HCT116 (cell line): ENCODE measurements at regions not wholly inside any gene's neighbourhood (a gene's known extent, or its start where the extent isn't known, plus 50 kb on each side); places are given as distances from the start of the nearest gene placed in this dataset.

Experiments used
- CEBPB ChIP-seq: IDR thresholded peaks from 2 replicates; pipeline ENCODE4 v1.6.1; 2012; ENCODE audit warnings: low read depth
- EZH2 ChIP-seq: fragments of 200-600 bp; sonication (generic); IDR thresholded peaks from 2 replicates; pipeline ENCODE4 v1.6.1; 2017; ENCODE audit warnings: antibody characterized with exemption, mixed run types
- JUND ChIP-seq: IDR thresholded peaks from 2 replicates; pipeline ENCODE4 v1.6.1; 2012
- POLR2A ChIP-seq: IDR thresholded peaks from 2 replicates; pipeline ENCODE4 v1.7.0; 2011; ENCODE audit warnings: borderline replicate concordance; ENCODE audit not compliant: insufficient read depth, insufficient read length; ENCODE audit errors: extremely low read depth
- SIN3A ChIP-seq: IDR thresholded peaks from 2 replicates; pipeline ENCODE4 v1.6.1; 2012; ENCODE audit warnings: low read depth
- TF ChIP-seq, protein P1 (sequence below), 3 experiments: fragments of 200-600 bp in 1 of 3; sonication (generic) in 1 of 3; IDR thresholded peaks in 2 of 3; conservative IDR thresholded peaks in 1 of 3; 2 replicates each; pipeline ENCODE4 v1.5.1; 2012 to 2017; ENCODE audit warnings: low read depth in 2 of 3, low read length in 2 of 3, antibody characterized with exemption in 1 of 3, borderline replicate concordance in 1 of 3, control low read depth in 1 of 3, mild to moderate bottlenecking in 1 of 3, mixed read lengths in 1 of 3, mixed run types in 1 of 3, moderate library complexity in 1 of 3; ENCODE audit not compliant: insufficient read depth in 1 of 3
- TF ChIP-seq, protein P2 (sequence below): IDR thresholded peaks from 2 replicates; pipeline ENCODE4 v1.6.1; 2012

DNA sequence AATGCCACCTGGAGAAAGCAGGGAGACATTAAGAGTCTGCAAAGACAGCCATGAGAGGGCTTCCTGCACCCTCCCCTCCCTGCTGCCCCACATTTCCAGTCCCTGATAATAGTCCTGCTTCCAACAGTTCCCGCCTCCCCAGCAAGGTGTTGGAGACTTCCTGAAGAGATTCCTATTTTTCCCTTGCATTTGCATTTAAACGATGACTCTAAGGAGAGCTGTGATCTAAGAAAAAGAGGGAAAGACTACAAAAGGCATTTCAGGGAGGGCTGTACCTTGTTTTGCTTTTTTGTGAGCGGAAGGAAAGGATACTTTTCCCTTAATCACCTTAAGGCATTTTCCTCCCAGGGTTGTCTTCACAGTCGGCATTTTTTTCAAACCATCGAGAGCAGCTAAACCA lies 62.1 kb downstream of the GAS1 start:
- TF ChIP-seq, protein P1, sequence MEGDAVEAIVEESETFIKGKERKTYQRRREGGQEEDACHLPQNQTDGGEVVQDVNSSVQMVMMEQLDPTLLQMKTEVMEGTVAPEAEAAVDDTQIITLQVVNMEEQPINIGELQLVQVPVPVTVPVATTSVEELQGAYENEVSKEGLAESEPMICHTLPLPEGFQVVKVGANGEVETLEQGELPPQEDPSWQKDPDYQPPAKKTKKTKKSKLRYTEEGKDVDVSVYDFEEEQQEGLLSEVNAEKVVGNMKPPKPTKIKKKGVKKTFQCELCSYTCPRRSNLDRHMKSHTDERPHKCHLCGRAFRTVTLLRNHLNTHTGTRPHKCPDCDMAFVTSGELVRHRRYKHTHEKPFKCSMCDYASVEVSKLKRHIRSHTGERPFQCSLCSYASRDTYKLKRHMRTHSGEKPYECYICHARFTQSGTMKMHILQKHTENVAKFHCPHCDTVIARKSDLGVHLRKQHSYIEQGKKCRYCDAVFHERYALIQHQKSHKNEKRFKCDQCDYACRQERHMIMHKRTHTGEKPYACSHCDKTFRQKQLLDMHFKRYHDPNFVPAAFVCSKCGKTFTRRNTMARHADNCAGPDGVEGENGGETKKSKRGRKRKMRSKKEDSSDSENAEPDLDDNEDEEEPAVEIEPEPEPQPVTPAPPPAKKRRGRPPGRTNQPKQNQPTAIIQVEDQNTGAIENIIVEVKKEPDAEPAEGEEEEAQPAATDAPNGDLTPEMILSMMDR (IDR thresholded peaks at IDR 0.05 in 2 of 3, conservative IDR thresholded peaks at IDR 0.05 in 1 of 3; ENCODE audit: borderline replicate concordance in 1 of 3, insufficient read depth in 1 of 3, low read depth in 2 of 3, low read length in 2 of 3), result no peak
- TF ChIP-seq EZH2 (no peak), CEBPB (no peak), SIN3A (no peak), JUND (no peak), POLR2A (no peak)
- TF ChIP-seq, protein P2, sequence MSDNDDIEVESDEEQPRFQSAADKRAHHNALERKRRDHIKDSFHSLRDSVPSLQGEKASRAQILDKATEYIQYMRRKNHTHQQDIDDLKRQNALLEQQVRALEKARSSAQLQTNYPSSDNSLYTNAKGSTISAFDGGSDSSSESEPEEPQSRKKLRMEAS, result no peak
